ENCODE measurements at regions not wholly inside any gene's neighbourhood (a gene's known extent, or its start where the extent isn't known, plus 50 kb on each side); places are given as distances from the start of the nearest gene placed in this dataset.

GRCh38 chr4:82201303-82201702 lies 172.5 kb downstream of the HNRNPD start:
- Histone ChIP-seq H3K36me3 (ENCODE audit: control insufficient read depth, insufficient read depth, low read length) (no peaks in the 10 kb centered on the region), H3K4me1 (ENCODE audit: control insufficient read depth, insufficient read depth, low read length) (peaks cover 3% of the 10 kb centered on the region), H3K27ac (ENCODE audit: low read depth, low read length) (no peak overlapping the region), H3K9me3 (ENCODE audit: control insufficient read depth, insufficient read depth, low read length) (peaks cover 2% of the 10 kb centered on the region), H3K27me3 (ENCODE audit: control insufficient read depth, insufficient read depth, low read length) (no peaks in the 10 kb centered on the region), H3K4me3 (ENCODE audit: low read depth, low read length) (no peak overlapping the region)
- DNase-seq (ENCODE audit: low read depth in 4 of 6, low spot score in 6 of 6): peak in 3 of 6 donors; percentile 9 to 47 (median 38)
- WGBS (ENCODE audit: insufficient coverage): no CpG with 5 or more reads among the region's 1 CpG

DNA sequence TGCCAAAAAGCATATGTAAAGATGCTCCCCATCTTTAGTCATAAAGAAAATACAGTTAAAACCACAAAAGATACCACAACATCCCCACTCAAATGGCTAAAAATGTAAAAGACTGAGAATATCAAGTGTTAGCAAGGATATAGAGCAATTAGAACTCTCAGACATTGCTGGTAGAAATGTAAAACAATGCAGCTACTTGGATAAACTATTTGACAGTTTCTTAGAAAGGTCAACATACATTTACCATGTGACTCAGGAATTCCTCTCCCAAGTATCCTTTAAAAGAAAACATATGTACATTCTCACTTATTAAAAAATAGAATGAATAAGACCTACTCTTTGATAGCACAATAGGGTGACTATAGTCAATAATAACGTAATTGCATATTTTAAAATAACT lies 173.7 kb downstream of the HNRNPD start:
- H3K27me3 ChIP-seq (ENCODE audit: control insufficient read depth, insufficient read depth, low read length): no peaks in the 10 kb centered on the region
- no peak overlapping the region for H3K4me3 ChIP-seq (ENCODE audit: low read depth, low read length)
- DNase-seq (ENCODE audit: low read depth in 4 of 6, low spot score in 6 of 6): no peak
- peaks cover 3% of the 10 kb centered on the region for H3K4me1 ChIP-seq (ENCODE audit: control insufficient read depth, insufficient read depth, low read length)
- no peaks in the 10 kb centered on the region for H3K9me3 ChIP-seq (ENCODE audit: control insufficient read depth, insufficient read depth, low read length)
- H3K36me3 ChIP-seq (ENCODE audit: control insufficient read depth, insufficient read depth, low read length): no peaks in the 10 kb centered on the region
- no CpG with 5 or more reads among the region's 1 CpG for WGBS (ENCODE audit: insufficient coverage)
- H3K27ac ChIP-seq (ENCODE audit: low read depth, low read length): no peak overlapping the region

GRCh38 chr4:82194329-82194728 lies 179.5 kb downstream of the HNRNPD start:
- DNase-seq (ENCODE audit: low read depth in 4 of 6, low spot score in 6 of 6): no peak
- Histone ChIP-seq H3K36me3 (ENCODE audit: control insufficient read depth, insufficient read depth, low read length) (no peaks in the 10 kb centered on the region), H3K27ac (ENCODE audit: low read depth, low read length) (no peak overlapping the region), H3K9me3 (ENCODE audit: control insufficient read depth, insufficient read depth, low read length) (no peaks in the 10 kb centered on the region), H3K4me3 (ENCODE audit: low read depth, low read length) (no peak overlapping the region), H3K4me1 (ENCODE audit: control insufficient read depth, insufficient read depth, low read length) (no peaks in the 10 kb centered on the region), H3K27me3 (ENCODE audit: control insufficient read depth, insufficient read depth, low read length) (no peaks in the 10 kb centered on the region)
- WGBS (ENCODE audit: insufficient coverage): no CpG with 5 or more reads among the region's 4 CpGs

- Histone ChIP-seq H3K9me3 (ENCODE audit: control insufficient read depth, insufficient read depth, low read length) (peaks cover 1% of the 10 kb centered on the region), H3K27me3 (ENCODE audit: control insufficient read depth, insufficient read depth, low read length) (no peaks in the 10 kb centered on the region), H3K36me3 (ENCODE audit: control insufficient read depth, insufficient read depth, low read length) (no peaks in the 10 kb centered on the region), H3K27ac (ENCODE audit: low read depth, low read length) (no peak overlapping the region), H3K4me3 (ENCODE audit: low read depth, low read length) (no peak overlapping the region), H3K4me1 (ENCODE audit: control insufficient read depth, insufficient read depth, low read length) (no peaks in the 10 kb centered on the region)
- 36% methylated on average over 3 of the region's 8 CpGs for WGBS (ENCODE audit: insufficient coverage)
- peak in 1 of 6 donors; percentile 43 for DNase-seq (ENCODE audit: low read depth in 4 of 6, low spot score in 6 of 6)
These were observed 181.6 kb downstream of the HNRNPD start for GRCh38 chr4:82192017-82192673.

GRCh38 chr4:82181789-82182188 lies 192.0 kb downstream of the HNRNPD start:
- Histone ChIP-seq H3K27me3 (ENCODE audit: control insufficient read depth, insufficient read depth, low read length) (no peaks in the 10 kb centered on the region), H3K9me3 (ENCODE audit: control insufficient read depth, insufficient read depth, low read length) (no peaks in the 10 kb centered on the region), H3K4me1 (ENCODE audit: control insufficient read depth, insufficient read depth, low read length) (no peaks in the 10 kb centered on the region), H3K4me3 (ENCODE audit: low read depth, low read length) (no peak overlapping the region), H3K27ac (ENCODE audit: low read depth, low read length) (no peak overlapping the region), H3K36me3 (ENCODE audit: control insufficient read depth, insufficient read depth, low read length) (no peaks in the 10 kb centered on the region)
- whole genome bisulfite sequencing (ENCODE audit: insufficient coverage): no CpG with 5 or more reads among the region's 3 CpGs
- no peak for DNase-seq (ENCODE audit: low read depth in 4 of 6, low spot score in 6 of 6)

DNA sequence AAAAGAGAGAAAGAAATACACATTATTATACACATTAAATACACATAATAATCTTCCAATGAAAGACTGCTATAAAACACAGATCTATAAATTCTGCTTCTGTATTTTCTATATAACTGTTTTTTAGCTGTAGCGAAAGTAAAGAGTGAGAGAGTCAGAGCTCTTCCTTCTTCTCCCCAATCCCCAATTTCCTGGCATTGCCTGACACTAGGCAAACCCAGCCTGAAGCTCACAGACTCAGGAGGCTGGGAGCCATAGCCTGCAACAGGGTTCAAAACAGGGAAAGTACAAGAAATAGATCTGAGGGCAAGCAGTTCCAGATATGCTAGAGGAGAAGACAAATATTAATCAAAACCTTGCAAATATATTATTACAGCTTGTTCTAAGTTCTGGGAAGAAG lies 201.6 kb downstream of the HNRNPD start:
- Histone ChIP-seq H3K9me3 (ENCODE audit: control insufficient read depth, insufficient read depth, low read length) (no peaks in the 10 kb centered on the region), H3K4me3 (ENCODE audit: low read depth, low read length) (no peak overlapping the region), H3K36me3 (ENCODE audit: control insufficient read depth, insufficient read depth, low read length) (no peaks in the 10 kb centered on the region), H3K4me1 (ENCODE audit: control insufficient read depth, insufficient read depth, low read length) (no peaks in the 10 kb centered on the region), H3K27me3 (ENCODE audit: control insufficient read depth, insufficient read depth, low read length) (no peaks in the 10 kb centered on the region), H3K27ac (ENCODE audit: low read depth, low read length) (no peak overlapping the region)
- no CpG with 5 or more reads among the region's 1 CpG for WGBS (ENCODE audit: insufficient coverage)
- DNase-seq (ENCODE audit: low read depth in 4 of 6, low spot score in 6 of 6): no peak

DNA sequence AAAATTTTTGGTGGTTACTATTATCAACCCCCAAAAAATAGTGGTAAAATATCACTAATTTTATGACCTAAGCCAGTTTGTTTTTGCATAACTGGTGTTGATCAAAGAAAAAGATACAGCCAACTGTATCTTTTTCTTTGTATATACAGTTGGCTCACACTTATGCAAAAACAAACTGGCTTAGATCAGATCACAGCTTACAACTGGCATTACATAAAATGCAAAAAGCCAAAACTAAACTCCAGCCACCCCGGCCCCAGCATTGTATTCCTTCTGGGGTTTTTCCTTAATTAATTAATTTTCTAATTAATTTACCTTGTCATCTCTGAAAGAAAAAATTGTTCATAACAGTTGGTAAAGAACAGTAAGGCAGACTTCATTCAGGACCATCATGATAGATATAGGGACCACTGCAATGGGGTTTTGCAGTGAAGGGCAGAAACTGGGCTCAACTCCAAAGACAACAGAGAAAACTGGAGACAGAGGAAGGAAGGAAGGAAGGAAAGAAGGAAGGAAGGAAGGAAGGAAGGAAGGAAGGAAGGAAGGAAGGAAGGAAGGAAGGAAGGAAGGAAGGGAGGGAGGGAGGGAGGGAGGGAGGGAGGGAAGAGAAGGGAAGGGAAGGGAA lies 202.1 kb downstream of the HNRNPD start:
- Histone ChIP-seq H3K27ac (ENCODE audit: low read depth, low read length) (no peak overlapping the region), H3K4me3 (ENCODE audit: low read depth, low read length) (no peak overlapping the region), H3K4me1 (ENCODE audit: control insufficient read depth, insufficient read depth, low read length) (no peaks in the 10 kb centered on the region), H3K9me3 (ENCODE audit: control insufficient read depth, insufficient read depth, low read length) (no peaks in the 10 kb centered on the region), H3K27me3 (ENCODE audit: control insufficient read depth, insufficient read depth, low read length) (no peaks in the 10 kb centered on the region), H3K36me3 (ENCODE audit: control insufficient read depth, insufficient read depth, low read length) (no peaks in the 10 kb centered on the region)
- no peak for DNase-seq (ENCODE audit: low read depth in 4 of 6, low spot score in 6 of 6)
- no CpG with 5 or more reads among the region's 1 CpG for WGBS (ENCODE audit: insufficient coverage)

DNA sequence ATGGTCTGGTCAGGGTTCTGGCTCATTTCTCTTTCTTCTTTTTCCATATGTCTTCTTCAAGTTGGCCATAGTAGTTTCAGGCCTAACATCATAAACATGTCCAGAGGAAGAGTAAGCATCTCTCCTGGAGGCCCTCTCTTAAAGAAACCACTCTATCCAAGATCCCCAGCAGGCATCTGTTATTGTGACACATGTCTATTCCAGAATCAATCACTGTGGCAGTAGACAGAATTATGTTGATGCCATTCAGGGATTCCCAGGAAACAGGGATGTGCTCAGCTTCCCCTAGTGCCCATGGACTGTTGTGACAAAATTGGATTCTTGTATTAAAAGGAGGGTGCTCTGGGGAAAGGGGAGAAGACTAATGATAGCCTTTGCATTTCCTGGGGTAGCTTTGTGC lies 224.0 kb downstream of the HNRNPD start:
- H3K4me3 ChIP-seq (ENCODE audit: low read depth, low read length): no peak overlapping the region
- no peaks in the 10 kb centered on the region for H3K27me3 ChIP-seq (ENCODE audit: control insufficient read depth, insufficient read depth, low read length)
- no peak for DNase-seq (ENCODE audit: low read depth in 4 of 6, low spot score in 6 of 6)
- no peaks in the 10 kb centered on the region for H3K9me3 ChIP-seq (ENCODE audit: control insufficient read depth, insufficient read depth, low read length)
- H3K27ac ChIP-seq (ENCODE audit: low read depth, low read length): no peak overlapping the region
- no peaks in the 10 kb centered on the region for H3K4me1 ChIP-seq (ENCODE audit: control insufficient read depth, insufficient read depth, low read length)
- no peaks in the 10 kb centered on the region for H3K36me3 ChIP-seq (ENCODE audit: control insufficient read depth, insufficient read depth, low read length)

- H3K4me3 ChIP-seq (ENCODE audit: low read depth, low read length): no peak overlapping the region
- H3K9me3 ChIP-seq (ENCODE audit: control insufficient read depth, insufficient read depth, low read length): no peaks in the 10 kb centered on the region
- H3K36me3 ChIP-seq (ENCODE audit: control insufficient read depth, insufficient read depth, low read length): no peaks in the 10 kb centered on the region
- H3K27ac ChIP-seq (ENCODE audit: low read depth, low read length): no peak overlapping the region
- no peaks in the 10 kb centered on the region for H3K4me1 ChIP-seq (ENCODE audit: control insufficient read depth, insufficient read depth, low read length)
- no peaks in the 10 kb centered on the region for H3K27me3 ChIP-seq (ENCODE audit: control insufficient read depth, insufficient read depth, low read length)
- WGBS (ENCODE audit: insufficient coverage): 80% methylated on average over 1 of the region's 3 CpGs
- DNase-seq (ENCODE audit: low read depth in 4 of 6, low spot score in 6 of 6): no peak
These were observed 227.9 kb downstream of the HNRNPD start for GRCh38 chr4:82145850-82146249.

DNA sequence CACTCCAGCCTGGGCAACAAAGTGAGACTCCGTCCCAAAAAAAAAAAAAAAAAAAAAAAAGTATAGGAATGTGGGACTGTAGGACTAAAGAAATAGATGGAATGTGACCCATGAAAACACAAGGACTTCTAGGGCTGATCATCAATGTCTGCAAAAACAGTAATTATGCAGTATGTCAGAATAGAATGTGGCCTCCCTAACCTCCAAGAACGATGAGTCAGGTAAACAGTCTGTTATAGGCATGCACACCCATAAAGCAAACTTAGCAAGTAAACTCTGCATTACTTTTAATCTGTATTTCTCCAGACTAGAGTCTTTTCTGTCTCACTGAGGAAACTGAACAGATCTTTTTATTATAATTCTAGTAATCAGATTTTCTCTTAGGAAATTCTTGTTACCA lies 233.4 kb downstream of the HNRNPD start:
- Histone ChIP-seq H3K4me3 (ENCODE audit: low read depth, low read length) (no peak overlapping the region), H3K4me1 (ENCODE audit: control insufficient read depth, insufficient read depth, low read length) (no peaks in the 10 kb centered on the region), H3K27ac (ENCODE audit: low read depth, low read length) (no peak overlapping the region), H3K36me3 (ENCODE audit: control insufficient read depth, insufficient read depth, low read length) (no peaks in the 10 kb centered on the region), H3K9me3 (ENCODE audit: control insufficient read depth, insufficient read depth, low read length) (no peaks in the 10 kb centered on the region), H3K27me3 (ENCODE audit: control insufficient read depth, insufficient read depth, low read length) (no peaks in the 10 kb centered on the region)
- WGBS (ENCODE audit: insufficient coverage): no CpG with 5 or more reads among the region's 2 CpGs
- no peak for DNase-seq (ENCODE audit: low read depth in 4 of 6, low spot score in 6 of 6)

All from spinal cord (tissue), 9 donors.